CD4-positive, alpha-beta T cell treated with Interleukin-17A for 4 hours (primary cell): ENCODE measurements at regions not wholly inside any gene's neighbourhood (a gene's known extent, or its start where the extent isn't known, plus 50 kb on each side); places are given as distances from the start of the nearest gene placed in this dataset.

Experiments used
- DNase-seq: peaks from one replicate; pipeline ENCODE4 v3.0.0-alpha.2; 2020; ENCODE audit warnings: mixed read lengths

DNA sequence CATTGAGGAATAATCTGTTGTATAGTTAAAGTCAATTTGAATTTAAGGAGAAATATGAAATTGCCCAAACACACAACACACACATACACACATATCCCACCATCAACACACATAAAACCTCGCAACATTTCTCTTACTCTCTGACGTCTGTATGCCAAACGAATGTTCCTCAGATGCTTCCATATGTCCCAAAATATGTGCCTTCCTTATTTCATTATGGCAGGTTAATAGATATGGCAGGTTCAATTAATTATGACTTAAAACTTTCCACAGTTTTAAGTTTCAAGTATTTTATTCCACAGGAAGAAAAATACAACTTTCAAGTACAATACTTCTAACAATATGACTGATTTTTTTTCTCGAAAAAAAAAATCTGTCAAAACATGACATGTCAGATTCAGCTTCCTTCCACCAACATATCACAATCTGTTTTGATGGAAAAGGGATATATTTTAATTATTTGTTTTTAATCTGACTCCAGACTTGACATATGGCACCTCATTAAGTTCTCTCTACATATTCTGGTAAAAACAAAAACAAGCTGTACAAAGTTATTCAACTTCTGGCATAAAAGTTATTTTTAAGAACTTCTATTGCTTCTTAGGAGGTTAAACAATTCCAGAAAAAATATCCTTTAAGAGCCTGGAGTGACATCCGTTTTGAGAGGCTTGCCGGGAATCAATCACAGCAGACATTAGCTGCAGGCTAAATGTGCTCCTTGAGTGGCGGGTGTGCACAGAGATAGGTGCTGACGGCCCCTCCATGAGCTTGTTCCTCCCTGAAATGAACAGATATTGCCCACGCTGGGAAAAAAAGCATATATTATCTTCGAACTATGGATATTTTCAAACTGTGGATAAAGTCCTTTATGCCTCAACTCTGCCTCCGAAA, 812.7 kb downstream of the DCDC2C start:
- no peak for DNase-seq

DNA sequence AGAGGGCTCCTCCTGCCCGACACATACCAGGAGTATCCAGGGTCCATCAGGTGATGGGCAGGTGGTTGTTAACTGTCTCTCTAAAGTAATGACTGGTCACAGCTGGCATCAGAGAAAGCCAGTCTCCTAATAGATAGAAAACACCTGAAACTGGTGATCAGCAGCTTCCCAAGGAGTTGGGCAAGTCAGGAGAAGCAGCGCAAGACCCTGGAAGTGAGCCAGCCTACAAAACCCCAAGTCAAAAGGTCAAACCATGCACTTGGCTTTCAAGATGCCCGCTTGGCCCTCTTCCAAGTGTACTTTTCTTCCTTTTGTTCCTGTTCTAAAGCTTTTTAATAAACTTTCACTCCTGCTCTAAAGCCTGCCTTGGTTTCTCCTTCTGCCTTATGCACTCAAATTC, 815.2 kb downstream of the DCDC2C start:
- DNase-seq = no peak

DNA sequence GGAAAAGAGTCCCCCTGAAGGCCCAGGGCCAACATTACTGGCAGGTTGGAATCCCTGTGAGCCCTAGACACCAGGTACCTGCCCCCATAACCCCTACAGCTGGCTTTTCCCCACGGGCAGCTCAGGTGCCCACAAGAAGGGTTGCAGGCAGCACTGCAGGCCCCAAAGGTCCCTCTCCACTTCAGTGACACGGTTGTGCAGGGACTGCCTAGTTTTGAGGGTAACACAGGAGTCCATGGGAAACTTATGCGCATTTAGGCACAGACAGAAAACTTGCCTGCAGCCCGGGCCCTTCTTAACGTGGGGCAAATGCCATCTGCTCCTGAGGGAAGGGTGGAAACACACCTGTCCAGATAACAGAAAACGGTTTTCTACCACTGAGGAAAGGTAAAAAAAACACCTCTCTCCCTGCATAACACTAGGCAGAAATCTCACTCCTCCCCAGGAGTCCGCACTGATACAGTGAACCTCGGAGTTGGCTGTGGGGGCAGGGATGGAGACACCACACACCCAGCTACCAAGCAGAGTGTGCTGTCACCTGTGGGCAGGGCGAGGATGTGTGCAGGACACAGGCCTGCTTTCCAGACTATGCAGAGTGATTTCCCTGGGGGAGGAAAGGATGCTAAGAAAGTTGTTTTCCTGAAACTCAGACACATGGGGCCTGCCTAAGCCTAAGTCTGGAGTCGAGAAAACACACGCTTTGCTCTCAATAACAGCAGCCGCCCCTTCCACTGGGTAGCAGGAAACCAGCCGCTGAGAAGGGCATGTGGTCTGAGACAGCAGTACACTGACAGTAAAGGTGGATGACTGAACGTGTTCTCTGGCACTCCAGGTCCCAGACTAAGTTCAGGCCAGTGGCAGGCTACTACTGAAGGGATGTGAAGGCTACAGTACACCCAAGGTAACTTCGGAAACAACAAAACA, 819.4 kb downstream of the DCDC2C start:
- no peak for DNase-seq

DNA sequence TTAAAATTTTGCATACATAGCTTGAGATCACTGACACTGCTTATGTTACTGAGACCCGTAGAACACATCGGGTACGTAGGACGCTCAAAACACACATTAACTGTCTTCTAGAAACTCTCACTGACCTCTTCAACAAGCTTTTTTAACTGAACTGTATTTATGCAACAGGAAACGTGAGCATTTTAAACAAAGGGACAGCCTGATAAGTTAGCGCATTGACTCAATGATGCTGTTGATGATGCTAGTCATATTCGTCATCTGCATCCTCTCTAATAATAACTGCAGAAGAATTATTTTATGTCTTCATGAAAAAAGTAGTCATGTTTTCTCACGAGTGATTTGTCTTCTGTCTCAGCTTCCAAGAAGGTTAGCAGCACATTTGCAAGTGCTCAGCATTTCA, 824.0 kb downstream of the DCDC2C start:
- DNase-seq = no peak

DNA sequence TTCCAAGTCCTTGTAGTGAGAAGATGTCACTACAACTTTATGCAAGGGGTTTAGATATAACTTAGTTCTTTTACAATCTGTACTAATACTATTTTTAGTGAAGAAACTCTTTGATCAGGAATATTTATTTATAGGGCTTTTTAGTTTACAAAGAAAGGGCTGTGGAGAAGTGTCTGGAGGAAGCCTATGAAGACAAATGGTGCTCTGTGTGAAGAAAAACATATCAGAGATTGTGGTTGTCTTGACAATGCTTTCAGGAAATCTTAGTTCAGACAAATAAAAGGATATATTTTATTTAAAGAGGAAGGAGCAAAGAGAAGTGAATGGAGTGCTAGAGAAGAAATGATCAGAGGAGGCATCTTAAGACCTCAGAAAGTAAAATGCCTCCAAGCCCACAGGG, 824.9 kb downstream of the DCDC2C start:
- DNase-seq = no peak

DNA sequence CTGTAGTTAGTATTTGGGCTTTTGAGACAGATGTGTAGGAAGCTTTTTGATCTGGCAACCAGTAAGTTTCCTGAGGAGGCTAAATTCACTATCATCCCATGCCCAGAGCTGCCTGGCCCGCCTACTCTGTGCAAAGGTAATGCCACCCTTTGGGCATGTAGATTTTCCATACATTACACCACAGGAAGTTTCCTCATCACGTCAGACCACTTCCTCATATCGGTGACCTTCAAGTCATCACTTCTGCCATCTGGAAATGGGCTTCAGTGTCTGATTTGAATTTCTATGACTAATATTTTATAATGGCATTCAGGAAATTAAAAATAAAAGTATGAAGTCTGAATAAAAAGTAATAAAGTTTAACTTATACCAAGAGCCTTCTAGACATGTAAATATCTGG, 825.4 kb downstream of the DCDC2C start:
- DNase-seq = no peak

DNA sequence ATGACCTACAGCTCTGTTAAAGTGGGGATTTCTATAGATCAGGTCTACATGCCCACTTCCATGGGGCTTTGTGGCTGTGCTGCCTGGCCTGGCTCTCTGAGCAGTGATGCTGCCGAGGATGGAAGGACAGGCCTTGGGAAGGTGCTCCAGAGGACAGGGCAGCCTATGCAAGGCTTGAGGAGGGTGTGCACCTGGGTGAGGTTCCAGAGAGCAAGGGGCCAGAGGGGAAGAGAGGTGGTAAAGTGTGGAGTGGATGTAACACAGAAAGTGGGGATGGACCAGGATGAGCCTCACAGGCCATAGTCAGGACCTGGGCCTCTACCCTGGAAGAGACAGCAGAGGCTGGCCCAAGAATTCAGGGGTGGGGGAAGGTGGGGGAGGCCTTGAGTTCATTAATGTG, 826.4 kb downstream of the DCDC2C start:
- DNase-seq = no peak

DNA sequence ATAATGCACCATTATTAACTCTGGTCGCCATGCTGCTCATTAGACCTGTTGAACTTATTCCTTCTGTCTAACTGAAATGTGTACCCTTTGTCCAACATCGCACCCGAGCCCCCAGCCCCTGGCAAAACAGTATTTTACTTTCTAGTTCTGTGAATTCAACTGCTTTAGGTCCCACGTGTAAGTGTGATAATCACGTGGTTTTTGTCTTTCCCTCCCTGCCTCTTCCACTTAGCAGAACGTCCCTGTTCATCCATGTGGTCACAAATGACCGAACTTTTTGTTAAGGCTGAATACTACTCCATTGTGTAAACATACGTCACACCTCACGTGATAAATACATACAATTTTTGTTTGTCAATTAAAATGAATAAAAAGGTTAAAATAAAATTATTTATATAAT, 826.9 kb downstream of the DCDC2C start:
- no peak for DNase-seq

DNA sequence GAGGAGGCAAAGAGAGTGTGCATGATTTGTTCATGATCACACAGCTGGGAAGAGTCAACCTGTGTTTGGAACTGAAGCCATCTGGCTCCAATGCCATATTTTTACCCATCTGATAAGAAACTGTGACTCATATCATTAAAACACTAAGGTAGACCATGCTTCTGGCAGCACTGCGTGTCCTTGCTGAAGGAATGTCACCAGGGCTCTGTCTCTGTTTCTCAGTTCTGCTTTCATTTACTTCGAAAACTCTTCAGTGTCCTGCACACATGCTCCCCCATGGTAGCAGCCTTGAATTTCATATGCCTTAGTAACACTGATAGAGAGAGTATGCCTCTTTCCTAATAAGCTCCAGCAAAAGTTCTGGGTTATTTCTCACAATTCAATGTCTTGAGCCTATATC, 830.4 kb downstream of the DCDC2C start:
- no peak for DNase-seq

DNA sequence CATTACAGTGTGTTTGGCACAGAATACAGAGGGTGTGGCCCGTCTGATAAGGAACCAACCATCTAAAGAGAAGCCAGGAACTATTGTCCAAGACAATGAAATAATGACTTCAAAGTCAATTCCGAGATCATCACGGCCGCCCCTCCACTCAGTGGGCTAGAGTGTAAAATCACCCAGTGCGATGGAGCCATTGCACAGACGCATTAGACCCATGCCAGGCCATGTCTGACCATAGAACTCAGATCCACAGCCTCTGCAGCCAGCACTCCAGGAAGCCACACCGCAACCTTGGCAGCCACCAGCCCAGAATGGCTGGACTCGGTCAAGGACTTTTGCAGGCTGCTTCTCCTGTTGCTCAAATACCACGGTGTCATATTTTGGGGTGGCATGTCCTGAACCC, 835.7 kb downstream of the DCDC2C start:
- no peak for DNase-seq

DNA sequence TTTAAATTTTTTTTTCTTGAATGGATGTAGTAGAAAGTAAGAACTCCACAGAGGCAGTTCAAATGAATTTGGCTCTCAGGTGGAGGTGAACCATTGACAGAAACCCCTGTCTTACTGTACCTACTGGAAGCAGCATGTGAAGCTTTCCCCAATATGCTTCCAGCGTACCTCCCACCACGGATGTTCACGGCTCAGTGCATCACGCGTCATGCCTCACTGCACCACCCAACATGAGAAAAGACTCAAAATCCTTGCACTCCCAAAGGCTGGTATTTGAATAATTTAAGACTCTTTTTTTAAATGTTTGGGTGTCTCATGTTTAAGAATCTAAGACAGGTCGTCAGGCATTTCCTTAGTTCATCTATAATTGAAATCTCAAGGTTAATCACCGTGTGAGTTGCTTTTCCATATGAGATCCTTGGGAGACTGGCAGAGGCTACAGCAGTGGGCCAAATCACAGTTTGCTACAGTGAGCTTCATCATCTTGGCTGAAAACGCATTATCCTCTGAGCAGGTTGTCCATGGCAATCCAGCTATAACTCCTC, 846.4 kb downstream of the DCDC2C start:
- no peak for DNase-seq

DNA sequence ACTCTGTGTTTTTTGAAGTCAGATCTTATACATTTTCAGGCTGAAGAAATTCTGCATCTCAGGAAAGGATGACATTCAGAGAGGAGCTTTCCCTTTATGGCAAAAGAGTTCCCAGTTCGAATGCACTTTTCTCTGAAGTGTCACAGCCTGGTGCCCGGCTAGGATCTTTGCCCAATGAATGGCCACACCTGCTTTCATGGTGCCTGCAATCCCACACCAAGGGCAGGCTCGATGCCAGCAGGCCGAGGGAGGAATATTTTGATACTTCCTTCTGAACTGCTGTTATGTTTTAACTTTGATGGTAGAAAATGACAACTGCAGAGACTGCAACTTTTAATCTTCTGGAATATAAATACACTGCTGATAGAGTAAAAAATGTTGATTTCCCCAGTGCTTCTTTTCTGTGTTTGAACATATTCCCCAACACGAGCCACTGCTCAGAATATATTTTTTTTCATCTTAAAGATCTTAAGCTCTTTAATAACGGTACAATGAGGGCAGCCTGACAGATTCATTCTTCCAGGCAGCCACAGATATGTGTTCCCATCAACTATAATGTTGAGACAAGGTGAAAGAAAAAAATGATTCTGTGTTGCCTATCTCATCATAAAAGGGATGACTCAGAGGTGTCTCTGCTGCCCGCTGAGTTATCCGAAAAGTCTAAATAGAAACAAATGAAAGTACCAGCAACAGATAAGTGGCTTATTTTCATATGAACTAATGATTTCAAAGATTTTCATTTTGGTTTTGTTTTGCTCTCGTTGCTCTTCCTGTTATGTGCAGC, 848.5 kb downstream of the DCDC2C start:
- no peak for DNase-seq

DNA sequence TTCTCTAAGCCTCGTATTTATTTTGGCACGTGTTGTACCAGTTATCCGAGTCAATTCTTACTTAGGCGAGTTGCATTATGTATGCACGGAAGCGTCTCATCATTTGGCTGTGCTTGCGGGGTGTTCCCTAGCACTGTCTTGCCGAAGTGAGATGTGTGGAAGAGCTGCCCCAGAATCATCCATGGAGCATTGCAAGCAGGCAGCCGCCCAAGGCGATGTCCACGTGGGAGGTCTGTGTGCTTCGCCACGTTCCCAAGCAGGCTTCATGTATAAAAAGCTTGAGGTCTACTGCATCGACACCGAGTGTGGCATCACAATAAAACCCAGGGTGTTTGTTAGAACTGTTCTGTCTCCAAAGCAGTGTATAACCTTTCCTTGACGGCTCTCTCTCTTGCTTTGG, 849.9 kb downstream of the DCDC2C start:
- DNase-seq = no peak

DNA sequence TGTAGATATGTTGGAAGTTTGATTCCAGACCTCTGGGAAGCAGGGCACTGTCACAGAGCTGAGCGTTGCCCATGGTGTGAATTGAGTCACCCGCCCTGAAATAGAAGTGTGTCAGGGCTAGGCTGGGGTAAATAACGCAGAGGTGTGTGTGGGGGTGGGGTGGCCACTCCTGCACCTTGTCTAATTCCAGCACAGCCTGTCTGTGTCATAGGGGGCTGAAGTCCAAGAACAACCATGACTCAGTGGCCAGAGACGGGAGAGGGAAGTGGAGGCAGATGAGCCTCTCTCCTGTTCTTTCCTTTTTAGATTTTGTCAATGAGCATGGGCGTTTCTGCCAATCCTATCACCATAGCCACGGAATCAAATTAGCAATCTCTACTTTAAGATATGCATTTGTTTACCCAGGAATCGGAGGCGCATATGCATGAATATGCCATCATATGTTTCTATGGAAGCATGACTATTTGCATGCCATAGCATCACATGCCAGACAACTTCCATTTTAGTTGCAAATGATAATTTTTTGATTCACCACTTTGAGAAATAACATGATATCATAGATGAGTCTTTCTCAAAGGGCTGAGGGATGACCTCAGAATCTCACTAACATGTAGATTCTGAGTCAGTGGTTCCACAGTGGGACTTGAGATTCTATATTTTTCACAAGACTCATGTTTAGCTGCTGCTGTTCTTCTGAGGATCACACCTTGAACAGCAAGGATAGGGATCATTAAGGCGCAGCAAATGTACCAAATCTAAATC, 852.9 kb downstream of the DCDC2C start:
- DNase-seq = no peak

DNA sequence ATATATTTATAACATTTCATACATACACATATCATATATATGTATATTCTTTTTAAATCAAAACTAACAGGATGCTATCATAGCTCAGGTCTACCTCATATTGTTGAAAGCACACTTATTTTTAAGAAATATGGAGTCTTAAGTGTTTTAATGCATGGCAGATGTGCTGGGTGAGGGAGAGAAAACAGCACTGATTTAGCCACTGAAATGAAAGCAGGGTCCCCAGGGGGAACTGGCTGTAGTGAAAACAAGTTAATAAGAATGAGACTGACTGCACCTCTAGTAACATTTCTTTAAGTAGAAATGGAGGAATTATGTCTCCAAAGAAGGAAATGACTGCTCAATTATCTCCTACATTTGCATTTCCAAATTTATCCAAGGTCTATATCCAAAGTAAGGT, 857.8 kb downstream of the DCDC2C start:
- no peak for DNase-seq

DNA sequence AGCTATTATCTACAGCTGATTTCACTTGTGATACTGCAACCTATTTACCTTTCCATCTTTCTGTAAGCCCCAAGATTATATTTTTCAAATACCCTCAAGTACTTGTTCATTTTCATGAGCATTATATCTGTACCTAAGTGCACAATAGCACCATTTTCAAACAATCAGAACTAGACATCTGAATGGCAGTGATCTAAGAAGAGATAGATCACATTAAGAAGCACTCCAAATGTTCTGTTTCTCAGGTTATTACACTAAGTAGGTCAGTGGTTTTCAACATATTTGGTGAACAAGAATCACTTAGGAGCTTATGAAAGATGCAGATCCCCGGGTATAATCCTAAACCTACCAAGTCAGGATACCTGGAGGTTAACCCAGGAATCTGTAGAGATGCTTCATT, 872.7 kb downstream of the DCDC2C start:
- DNase-seq = no peak

DNA sequence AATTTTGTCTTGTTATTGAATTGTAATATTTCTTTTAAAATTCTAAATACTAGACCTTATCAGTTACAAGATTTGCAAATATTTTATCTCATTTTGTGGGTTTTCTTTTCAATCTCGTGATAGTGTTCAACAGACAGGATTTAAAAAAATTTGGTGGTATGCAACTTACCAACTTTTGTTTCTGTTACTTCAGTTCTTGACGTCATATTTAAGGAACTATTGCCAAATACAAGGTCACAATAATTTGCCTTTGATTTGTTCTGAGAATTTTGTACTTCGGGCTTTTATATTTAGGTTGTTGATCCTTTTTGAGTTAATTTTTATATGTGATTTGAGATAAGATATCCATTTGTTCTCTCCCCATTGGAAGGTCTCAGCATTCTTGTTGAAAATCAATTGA, 876.6 kb downstream of the DCDC2C start:
- DNase-seq = no peak

DNA sequence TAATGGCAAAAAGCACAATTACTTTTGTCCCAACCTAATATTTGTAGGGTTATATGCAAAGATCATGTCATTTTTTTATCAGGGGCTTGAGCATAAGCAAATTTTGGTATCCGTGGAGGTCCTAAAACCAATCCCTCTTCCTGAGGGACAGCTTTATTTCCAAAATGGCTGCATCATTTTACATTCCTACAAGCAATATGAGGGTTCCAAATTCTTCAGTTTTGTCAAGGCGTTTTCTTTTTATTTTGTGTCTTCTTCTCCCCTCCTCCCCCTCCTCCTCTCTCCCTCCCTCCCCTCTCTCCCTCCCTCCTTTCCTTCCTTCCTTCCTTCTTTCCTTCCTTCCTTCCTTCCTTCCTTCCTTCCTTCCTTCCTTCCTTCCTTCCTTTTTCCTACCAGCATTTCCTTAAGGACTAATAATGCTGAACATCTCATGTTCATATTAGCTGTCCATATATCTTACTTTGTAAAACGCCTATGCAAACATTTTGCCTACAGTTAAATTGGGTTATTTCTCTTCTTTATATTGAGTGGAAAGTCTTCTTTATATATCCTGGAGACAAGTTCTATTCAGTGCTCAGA, 881.8 kb downstream of the DCDC2C start:
- DNase-seq = no peak

DNA sequence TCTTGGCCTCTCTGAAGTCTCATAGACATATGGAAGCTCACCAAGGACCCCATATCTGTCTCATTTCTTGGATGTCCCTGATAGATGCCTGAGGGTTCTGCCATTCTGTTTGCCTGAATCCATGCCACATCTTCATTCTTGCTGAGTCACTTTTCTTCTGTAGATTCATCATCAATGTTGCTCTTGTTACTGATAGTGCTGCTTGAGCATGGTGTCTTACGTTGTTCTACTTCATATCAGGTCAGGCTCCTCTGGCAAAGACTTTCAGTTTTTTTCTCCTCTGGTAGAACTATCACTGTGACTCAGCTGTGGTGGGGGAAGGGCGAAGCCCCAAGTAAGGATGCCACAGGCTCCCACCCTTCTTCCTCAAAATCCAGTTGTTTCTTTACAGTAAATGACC, 885.2 kb downstream of the DCDC2C start:
- no peak for DNase-seq

DNA sequence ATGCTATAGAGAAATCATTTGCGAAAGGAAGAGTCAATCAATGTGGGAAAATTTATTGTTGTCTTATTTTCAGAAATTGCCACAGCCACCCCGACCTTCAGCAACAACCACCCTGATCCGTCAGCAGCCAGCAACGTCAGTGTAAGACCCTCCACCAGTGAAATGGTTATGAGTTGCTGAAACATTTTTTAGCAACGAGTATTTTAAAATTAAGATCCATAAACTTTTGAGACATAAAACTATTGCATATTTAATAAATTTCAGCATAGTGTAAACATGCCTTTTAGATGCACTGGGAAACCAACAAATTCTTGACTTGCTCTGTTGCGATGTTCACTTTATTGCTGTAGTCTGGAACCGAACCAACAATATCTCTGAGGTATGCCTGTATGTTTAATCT, 887.9 kb downstream of the DCDC2C start:
- DNase-seq = no peak

DNA sequence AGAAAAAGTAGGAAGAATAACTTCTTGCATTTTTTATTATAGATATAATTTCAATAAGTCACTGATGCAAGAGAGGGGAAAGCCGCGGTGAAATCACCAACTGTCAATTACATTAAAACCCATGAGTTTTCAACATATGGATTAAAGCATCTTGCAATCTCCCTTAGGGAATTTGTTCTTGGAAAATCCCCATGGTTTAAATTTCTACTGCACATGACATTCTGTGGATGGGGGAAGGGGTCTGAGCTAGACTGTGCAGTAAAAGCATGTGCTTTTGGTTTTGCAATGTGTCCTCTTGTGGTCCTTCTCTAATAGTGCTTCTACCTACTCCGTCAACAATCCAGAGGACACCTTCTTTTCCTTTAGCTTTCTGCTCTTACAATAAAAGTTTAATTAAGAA, 894.0 kb downstream of the DCDC2C start:
- no peak for DNase-seq

DNA sequence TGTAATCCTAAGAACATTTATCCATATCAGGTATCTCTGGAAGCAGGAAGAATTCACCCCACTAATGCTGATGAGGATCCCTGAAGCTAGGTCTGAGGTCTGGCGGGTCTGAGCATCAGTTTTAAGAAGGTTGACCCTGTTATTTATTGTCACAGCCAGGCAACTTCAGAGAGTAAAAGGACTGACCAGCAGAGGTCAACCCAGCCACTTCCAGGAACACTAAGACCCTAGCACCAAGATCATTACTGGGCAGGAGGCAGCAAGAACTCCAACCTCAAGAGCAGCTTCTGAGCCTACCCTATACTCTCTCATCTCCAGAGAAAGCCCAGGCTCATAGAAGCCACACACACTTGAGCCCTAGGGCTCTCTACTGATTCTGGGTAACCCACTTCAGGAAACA, 901.4 kb downstream of the DCDC2C start:
- no peak for DNase-seq
